HG03139 (cell line): ENCODE measurements at regions not wholly inside any gene's neighbourhood (a gene's known extent, or its start where the extent isn't known, plus 50 kb on each side); places are given as distances from the start of the nearest gene placed in this dataset.

ENCODE experiments used
- ATAC-seq: cut with Tn5 transposase; IDR thresholded peaks from one replicate; pipeline ENCODE4 v1.9.1; 2021; ENCODE audit not compliant: unreplicated experiment

- ATAC-seq, result no peak
Observed at GRCh38 chr3:159593927-159594605, 394.6 kb upstream of the IL12A start.

DNA sequence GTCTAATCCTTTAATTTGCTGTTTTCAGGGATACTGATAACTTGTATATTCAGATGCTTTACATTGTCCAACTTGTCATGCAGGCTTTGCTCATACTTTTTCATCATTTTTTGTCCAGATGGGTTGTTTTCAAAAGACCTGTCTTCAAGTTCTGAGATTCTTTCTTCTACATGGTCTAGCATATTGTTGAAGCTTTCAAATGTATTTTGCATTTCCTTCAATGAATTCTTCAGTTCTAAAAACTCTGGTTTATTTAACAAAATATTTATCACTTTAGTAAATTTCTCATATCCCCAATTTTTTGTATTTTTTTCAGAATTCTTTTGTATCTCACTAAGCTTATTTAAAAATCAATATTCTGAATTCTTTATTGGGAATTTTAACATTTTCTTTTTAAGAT, 388.3 kb upstream of the IL12A start:
- no peak for ATAC-seq

- no peak for ATAC-seq
Observed at GRCh38 chr3:159604151-159604581, 384.5 kb upstream of the IL12A start.

DNA sequence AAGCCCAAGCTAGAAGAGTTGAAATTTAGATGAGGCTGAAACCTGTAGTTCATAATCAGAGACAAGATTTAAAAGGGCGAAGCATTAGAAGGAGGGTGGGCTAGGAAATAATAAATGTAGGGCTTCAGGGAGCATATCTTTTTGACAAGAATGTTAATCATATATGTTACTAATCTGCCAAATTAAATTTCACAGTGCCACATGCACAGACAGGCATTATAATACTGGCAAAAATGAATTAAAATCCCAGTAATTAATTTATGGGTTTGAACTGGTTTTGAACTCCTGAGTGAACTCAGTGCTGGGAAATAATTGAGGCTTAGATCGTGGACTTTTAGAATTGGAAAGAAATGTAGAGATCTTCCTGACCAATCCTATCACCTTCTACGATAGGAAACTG, 383.5 kb upstream of the IL12A start:
- ATAC-seq, result no peak

GRCh38 chr3:159605776-159606175, 382.9 kb upstream of the IL12A start:
- ATAC-seq, result no peak

- no peak for ATAC-seq
Observed at GRCh38 chr3:159607856-159608255, 380.8 kb upstream of the IL12A start.

GRCh38 chr3:159608311-159608710, 380.3 kb upstream of the IL12A start:
- no peak for ATAC-seq

DNA sequence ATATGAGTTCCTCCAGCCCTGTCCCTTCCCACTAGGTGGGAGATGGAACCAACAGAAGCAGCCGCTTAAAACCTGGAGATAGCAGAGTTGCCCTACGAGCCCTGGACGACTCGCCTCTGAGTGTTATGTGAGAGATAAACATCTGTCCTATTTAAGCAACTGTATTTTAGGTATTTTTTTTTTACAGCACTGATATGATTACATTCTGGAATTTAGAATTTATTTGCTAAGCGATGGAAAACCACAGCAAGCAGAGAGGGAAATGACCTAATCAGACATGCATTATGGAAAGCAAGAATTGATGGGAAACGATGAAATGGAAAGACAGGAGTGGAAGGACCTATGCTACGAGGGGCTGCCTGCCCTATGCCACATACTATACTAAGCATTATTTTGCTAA, 379.0 kb upstream of the IL12A start:
- ATAC-seq, result no peak

DNA sequence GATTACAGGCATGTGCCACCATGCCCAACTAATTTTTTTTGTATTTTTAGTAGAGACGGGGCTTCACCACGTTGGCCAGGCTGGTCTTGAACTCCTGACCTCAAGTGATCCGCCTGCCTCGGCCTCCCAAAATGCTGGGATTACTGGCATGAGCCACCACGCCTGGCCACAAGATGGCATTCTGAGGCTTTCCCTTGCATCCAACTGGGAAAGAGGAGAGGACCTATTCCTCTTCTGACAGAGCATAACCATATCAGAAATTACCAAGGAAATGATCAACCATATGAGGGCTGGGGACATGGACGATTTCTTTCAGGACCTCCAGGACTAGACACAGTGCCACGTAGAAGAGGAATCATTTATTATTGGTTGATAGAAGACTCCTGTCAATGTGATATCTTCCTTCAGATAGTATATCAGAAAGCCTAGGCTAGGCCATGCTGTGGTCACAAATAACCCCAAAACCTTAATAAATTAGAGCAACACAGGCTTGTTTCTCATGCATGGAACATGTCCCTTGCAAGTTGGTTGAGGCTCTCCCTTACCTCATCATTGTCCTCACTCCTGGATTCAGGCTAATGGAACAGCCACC, 372.3 kb upstream of the IL12A start:
- ATAC-seq, result no peak

- no peak for ATAC-seq
Observed at GRCh38 chr3:159619341-159619885, 369.2 kb upstream of the IL12A start.

DNA sequence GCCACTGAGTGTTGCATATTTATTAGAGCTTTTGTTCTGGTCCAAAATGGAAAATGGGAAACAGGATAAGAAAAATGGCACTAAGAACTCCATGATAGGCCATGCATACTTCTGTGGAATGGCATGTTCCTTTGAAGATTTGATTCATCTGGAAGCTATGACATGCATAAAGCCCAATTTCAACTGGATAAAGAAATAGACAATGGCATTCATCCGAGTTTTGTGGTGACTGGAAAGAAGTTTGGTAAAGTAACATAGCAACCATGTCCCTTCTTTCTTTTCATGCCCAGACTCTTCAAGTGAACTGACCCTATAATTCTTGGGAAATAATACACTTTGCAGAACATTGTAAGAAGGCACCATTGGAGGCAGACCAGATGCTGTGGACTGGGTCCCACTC, 368.4 kb upstream of the IL12A start:
- no peak for ATAC-seq

GRCh38 chr3:159620873-159621272, 367.8 kb upstream of the IL12A start:
- no peak for ATAC-seq

DNA sequence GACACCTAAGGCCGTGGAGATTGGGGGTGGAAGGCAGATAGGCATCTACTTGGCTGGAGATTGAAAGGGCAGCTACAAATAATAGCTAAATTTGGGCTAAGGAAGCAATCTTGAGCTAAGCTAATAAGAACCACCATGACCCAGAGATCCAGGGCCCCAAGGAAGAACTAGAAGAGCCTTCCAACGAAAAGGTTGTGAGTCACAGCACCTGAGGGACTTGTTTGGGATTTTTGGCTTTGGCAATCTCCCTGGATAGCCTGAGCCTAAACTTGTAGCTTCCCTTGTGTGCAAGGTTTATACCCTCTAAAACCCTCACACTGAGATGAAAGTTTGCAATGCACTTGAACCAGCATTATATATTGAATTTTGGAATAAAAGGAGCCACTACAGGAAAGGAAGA, 364.0 kb upstream of the IL12A start:
- no peak for ATAC-seq

- ATAC-seq, result no peak
Observed at GRCh38 chr3:159625594-159625993, 363.0 kb upstream of the IL12A start.

DNA sequence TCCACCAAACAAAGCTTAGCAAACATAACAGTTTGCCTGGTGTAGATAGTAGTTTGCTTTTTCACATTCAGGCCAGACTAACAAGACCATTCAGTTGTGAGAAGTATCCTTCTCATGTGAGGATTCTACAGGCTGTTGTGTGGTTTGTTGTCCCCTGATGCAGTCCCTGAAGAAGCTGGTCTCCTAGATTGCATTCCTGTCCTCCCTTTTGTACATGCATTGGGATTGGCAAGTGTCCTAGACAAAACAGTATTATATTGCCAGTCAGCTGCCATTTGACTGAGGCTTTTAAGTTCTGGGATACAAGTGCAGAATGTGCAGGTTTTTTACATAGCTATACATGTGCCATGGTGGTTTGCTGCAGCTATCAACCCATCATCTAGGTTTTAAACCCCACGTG, 362.0 kb upstream of the IL12A start:
- no peak for ATAC-seq

DNA sequence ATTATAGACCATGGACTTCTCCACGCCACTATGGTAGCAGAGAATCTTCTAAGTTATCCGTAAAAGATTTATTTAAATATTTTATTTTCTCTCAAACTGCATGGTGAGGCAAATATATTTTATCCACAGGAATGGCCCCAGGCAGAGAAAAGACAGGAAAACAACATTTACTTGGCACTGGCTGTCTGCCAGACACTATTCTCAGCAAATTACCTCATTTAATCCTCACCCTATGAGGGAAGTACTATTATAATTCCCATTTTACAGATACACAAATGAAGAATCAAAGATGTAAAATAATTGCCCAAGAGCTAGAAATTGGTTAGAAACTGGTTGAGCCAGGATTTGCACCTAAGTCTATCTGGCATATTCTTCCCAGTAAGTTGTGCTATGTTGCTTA, 361.4 kb upstream of the IL12A start:
- ATAC-seq, result no peak

DNA sequence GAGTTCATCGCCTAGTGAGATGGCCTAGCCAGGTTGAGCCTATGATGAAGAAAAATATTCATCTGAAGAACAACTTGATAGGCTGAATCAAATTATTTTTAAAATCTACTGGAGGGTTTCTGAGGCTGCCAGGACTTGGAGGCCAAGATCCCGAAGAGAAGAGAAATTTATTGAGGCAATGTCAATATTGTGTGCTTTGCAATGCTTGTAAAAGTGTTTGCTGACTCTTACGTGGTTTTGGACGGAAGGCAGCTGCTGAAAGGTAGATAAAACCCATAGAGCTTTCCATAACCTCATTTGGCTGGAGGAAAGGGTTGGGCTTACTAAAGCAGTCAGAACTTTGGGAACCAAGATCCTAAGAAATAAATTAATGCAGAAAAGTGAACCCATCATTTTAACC, 361.0 kb upstream of the IL12A start:
- no peak for ATAC-seq

GRCh38 chr3:159629329-159630084, 359.1 kb upstream of the IL12A start:
- ATAC-seq, result no peak

DNA sequence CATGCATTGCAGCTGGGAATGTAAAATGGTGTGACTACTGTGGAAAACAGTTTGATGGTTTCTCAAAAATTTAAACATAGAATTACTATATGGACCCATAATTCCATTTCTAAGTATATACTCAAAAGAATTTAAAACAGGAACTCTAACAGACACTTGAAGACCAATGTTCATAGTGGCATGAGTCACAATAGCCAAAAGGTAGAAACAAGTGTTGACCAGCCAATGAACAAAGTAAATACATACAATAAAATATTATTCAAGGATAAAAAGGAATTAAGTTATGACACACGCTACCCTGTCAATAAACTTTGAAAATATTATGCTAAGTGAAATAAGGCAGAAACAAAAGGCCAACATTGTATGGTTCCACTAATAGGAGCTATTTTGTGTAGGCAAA, 357.4 kb upstream of the IL12A start:
- no peak for ATAC-seq

DNA sequence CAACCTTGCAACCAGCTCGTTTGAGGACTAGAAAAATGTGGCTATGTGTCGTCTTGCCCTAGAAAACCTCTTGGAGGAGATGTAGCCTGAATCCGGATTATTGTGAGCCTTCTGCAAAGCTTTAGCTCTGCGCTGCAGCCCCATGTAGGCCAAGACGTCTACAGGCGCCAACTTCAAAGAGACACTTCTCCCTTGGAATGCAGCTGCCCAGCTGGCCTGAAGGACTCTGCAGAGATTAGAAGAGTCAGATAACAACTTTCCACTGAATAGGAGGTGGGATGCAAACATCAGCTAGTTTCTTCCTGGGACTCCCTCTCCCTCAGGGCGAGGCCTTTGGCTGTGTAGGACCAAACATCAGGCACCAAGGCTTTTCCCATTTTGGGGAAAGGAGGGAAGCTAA, 356.5 kb upstream of the IL12A start:
- ATAC-seq, result no peak

- ATAC-seq, result no peak
Observed at GRCh38 chr3:159632851-159633250, 355.8 kb upstream of the IL12A start.

DNA sequence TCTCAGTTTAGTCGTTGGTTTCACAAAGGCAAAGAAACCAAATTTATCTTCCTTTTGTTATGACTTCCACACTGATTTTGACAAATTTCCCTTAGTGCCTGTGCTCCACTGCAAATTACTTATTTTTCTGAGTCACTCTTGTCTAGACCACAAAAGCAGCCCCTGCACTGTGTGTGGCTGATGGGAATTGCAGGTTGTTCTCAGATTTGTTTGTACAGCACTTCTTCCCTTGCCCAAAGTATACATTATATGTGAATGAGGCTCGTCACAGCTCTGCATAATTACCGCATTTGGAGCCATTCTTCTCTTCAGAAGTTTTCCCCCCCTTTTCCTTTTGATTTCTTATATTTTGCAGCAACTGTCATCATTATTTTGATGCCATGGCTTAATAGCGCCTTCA, 354.2 kb upstream of the IL12A start:
- no peak for ATAC-seq
